H1 (cell line): ENCODE measurements at regions not wholly inside any gene's neighbourhood (a gene's known extent, or its start where the extent isn't known, plus 50 kb on each side); places are given as distances from the start of the nearest gene placed in this dataset.

Source experiments
- CTCF ChIA-PET: fragments of 300-600 bp; sonication (Branson Sonifier 250); formaldehyde crosslinking; loops from one replicate; lab custom pipeline; 2021; ENCODE audit not compliant: partially characterized antibody; lab: Charles Lee
- POLR2A ChIA-PET: fragments of 300-600 bp; sonication (Branson Sonifier 250); formaldehyde crosslinking; loops from one replicate; lab custom pipeline; 2021; ENCODE audit warnings: inconsistent platforms; ENCODE audit not compliant: partially characterized antibody; lab: Charles Lee
- DNase-seq, 2 experiments: peaks; one replicate each; pipeline versions ENCODE4 v3.0.0 to v3.0.0-alpha.2; 2010 to 2022; ENCODE audit warnings: low spot score in 2 of 2, low read depth in 1 of 2, mixed read lengths in 1 of 2
- FAIRE-seq: peaks from 2 replicates; lab custom pipeline; 2011; peaks lifted over from hg19 to GRCh38; lab: Jason Lieb, UNC
- H2AFZ ChIP-seq: 2 replicates; pipeline ENCODE4 v1.8.1; 2012; ENCODE audit warnings: low read length, inconsistent platforms
- H2AK5ac ChIP-seq: 2 replicates; pipeline ENCODE4 v1.6.1; 2013; ENCODE audit warnings: low read depth, low read length
- H2BK120ac ChIP-seq: replicated peaks from 2 replicates; pipeline ENCODE3; 2013; ENCODE audit warnings: low read depth, low read length, inconsistent platforms
- H2BK12ac ChIP-seq: 2 replicates; pipeline ENCODE4 v1.6.1; 2013; ENCODE audit warnings: low read depth, low read length
- H2BK15ac ChIP-seq: 2 replicates; pipeline ENCODE4 v1.6.1; 2013; ENCODE audit warnings: low read length
- H2BK20ac ChIP-seq: 2 replicates; pipeline ENCODE4 v1.6.1; 2013; ENCODE audit warnings: low read length
- H2BK5ac ChIP-seq: 2 replicates; pipeline ENCODE4 v1.6.1; 2013; ENCODE audit warnings: low read depth, low read length
- H3K14ac ChIP-seq: 2 replicates; pipeline ENCODE4 v1.6.1; 2013; ENCODE audit warnings: inconsistent platforms; ENCODE audit not compliant: insufficient read length
- H3K18ac ChIP-seq: 2 replicates; pipeline ENCODE4 v1.6.1; 2013; ENCODE audit warnings: low read length; ENCODE audit errors: extremely low read depth
- H3K23ac ChIP-seq: 2 replicates; pipeline ENCODE4 v1.6.1; 2013; ENCODE audit warnings: inconsistent platforms; ENCODE audit not compliant: insufficient read length
- H3K23me2 ChIP-seq: 2 replicates; pipeline ENCODE4 v1.6.1; 2013; ENCODE audit warnings: low read depth, low read length
- H3K27ac ChIP-seq: 2 replicates; pipeline ENCODE4 v1.6.1; 2011; ENCODE audit warnings: low read depth, low read length, inconsistent platforms
- H3K27me3 ChIP-seq, 4 experiments: replicated peaks in 1 of 4; 1 replicate in 1 of 4; 2 replicates in 3 of 4; pipeline versions ENCODE4 v1.6.1 to v1.8.1; 2011 to 2013; ENCODE audit warnings: low read length in 3 of 4, mild to moderate bottlenecking in 3 of 4, inconsistent platforms in 2 of 4, mixed read lengths in 2 of 4, moderate library complexity in 1 of 4; ENCODE audit not compliant: control insufficient read depth in 3 of 4, insufficient read depth in 3 of 4; ENCODE audit errors: extremely low read depth in 1 of 4
- H3K36me3 ChIP-seq, 4 experiments: 2 replicates each; pipeline versions ENCODE4 v1.6.1 to v1.8.1; 2011 to 2013; ENCODE audit warnings: mild to moderate bottlenecking in 4 of 4, low read length in 3 of 4, moderate library complexity in 2 of 4, control low read depth in 1 of 4, inconsistent platforms in 1 of 4; ENCODE audit not compliant: insufficient read depth in 4 of 4, control insufficient read depth in 2 of 4
- H3K4ac ChIP-seq: replicated peaks from 2 replicates; pipeline ENCODE3; 2013; ENCODE audit warnings: low read length, low read depth, mixed read lengths, inconsistent platforms; ENCODE audit not compliant: insufficient read length
- H3K4me1 ChIP-seq, 4 experiments: replicated peaks in 1 of 4; 1 replicate in 1 of 4; 2 replicates in 3 of 4; pipeline versions ENCODE4 v1.6.1 to v1.8.1; 2011 to 2013; ENCODE audit warnings: low read length in 3 of 4, inconsistent platforms in 2 of 4, mixed read lengths in 1 of 4; ENCODE audit not compliant: insufficient read depth in 4 of 4, control insufficient read depth in 3 of 4
- H3K4me2 ChIP-seq, 2 experiments: 2 replicates each; pipeline versions ENCODE4 v1.6.1 to v1.8.1; 2011 to 2013; ENCODE audit warnings: low read depth in 2 of 2, low read length in 2 of 2, control low read depth in 1 of 2, inconsistent platforms in 1 of 2, mild to moderate bottlenecking in 1 of 2; ENCODE audit not compliant: insufficient read depth in 1 of 2
- H3K4me3 ChIP-seq, 4 experiments: fragments of 200-600, 300-600 bp in 1 of 4; sonication (generic), shearing (Covaris generic), sonication (Bioruptor Twin) in 1 of 4; 2 replicates each; pipeline versions ENCODE4 v1.5.1 to v1.8.1; 2011 to 2016; ENCODE audit warnings: low read length in 4 of 4, low read depth in 3 of 4, control low read depth in 2 of 4, inconsistent platforms in 2 of 4, mild to moderate bottlenecking in 2 of 4, mixed read lengths in 1 of 4, moderate library complexity in 1 of 4; ENCODE audit not compliant: insufficient read depth in 2 of 4; ENCODE audit errors: extremely low read depth in 1 of 4
- H3K56ac ChIP-seq: replicated peaks from 2 replicates; pipeline ENCODE3; 2013; ENCODE audit warnings: low read depth, mild to moderate bottlenecking, mixed read lengths, low read length, inconsistent platforms; ENCODE audit not compliant: insufficient read length
- H3K79me1 ChIP-seq: 2 replicates; pipeline ENCODE4 v1.6.1; 2013; ENCODE audit warnings: low read depth, low read length, control low read depth
- H3K79me2 ChIP-seq, 2 experiments: 2 replicates each; pipeline versions ENCODE4 v1.6.1 to v1.8.1; 2012 to 2013; ENCODE audit warnings: low read length in 2 of 2, mild to moderate bottlenecking in 2 of 2, inconsistent platforms in 1 of 2; ENCODE audit not compliant: insufficient read depth in 2 of 2, control insufficient read depth in 1 of 2
- H3K9ac ChIP-seq, 4 experiments: replicated peaks in 1 of 4; 1 replicate in 1 of 4; 2 replicates in 3 of 4; pipeline versions ENCODE4 v1.6.1 to v1.8.1; 2011 to 2013; ENCODE audit warnings: low read depth in 3 of 4, low read length in 3 of 4, control low read depth in 2 of 4, mild to moderate bottlenecking in 2 of 4, moderate library complexity in 2 of 4, inconsistent platforms in 1 of 4; ENCODE audit errors: extremely low read depth in 1 of 4
- H3K9me3 ChIP-seq, 2 experiments: 2 replicates each; pipeline versions ENCODE4 v1.6.1 to v1.8.1; 2012 to 2013; ENCODE audit warnings: mild to moderate bottlenecking in 2 of 2, moderate library complexity in 2 of 2, control low read depth in 1 of 2, inconsistent platforms in 1 of 2, low read depth in 1 of 2, low read length in 1 of 2, mixed read lengths in 1 of 2; ENCODE audit not compliant: insufficient read depth in 2 of 2
- H4K20me1 ChIP-seq, 2 experiments: replicated peaks in 1 of 2; 2 replicates each; pipeline versions ENCODE3 to v1.8.1; 2011 to 2013; ENCODE audit warnings: inconsistent platforms in 2 of 2, low read length in 2 of 2, mild to moderate bottlenecking in 1 of 2; ENCODE audit not compliant: insufficient read depth in 2 of 2, control insufficient read depth in 1 of 2
- H4K5ac ChIP-seq: 2 replicates; pipeline ENCODE4 v1.6.1; 2013; ENCODE audit warnings: low read length, low read depth, mixed read lengths, inconsistent platforms; ENCODE audit not compliant: insufficient read length
- H4K8ac ChIP-seq: 2 replicates; pipeline ENCODE4 v1.8.0; 2013; ENCODE audit warnings: mild to moderate bottlenecking, moderate library complexity, low read length, inconsistent platforms; ENCODE audit not compliant: insufficient read depth; ENCODE audit errors: extremely low read depth
- H4K91ac ChIP-seq: replicated peaks from 2 replicates; pipeline ENCODE3; 2013; ENCODE audit warnings: low read length, mixed read lengths, inconsistent platforms; ENCODE audit not compliant: insufficient read length
- GTF2F1 ChIP-seq: IDR thresholded peaks from 2 replicates; pipeline ENCODE4 v1.6.1; 2012; ENCODE audit warnings: low read depth, low read length, improper control_type of control experiment, borderline replicate concordance
- JUND ChIP-seq: IDR thresholded peaks from 2 replicates; pipeline ENCODE4 v1.6.1; 2011; ENCODE audit warnings: mild to moderate bottlenecking, improper control_type of control experiment, low read length
- RFX5 ChIP-seq: IDR thresholded peaks from 2 replicates; pipeline ENCODE4 v1.6.1; 2011; ENCODE audit warnings: low read depth, low read length, improper control_type of control experiment, borderline replicate concordance
- SP1 ChIP-seq: IDR thresholded peaks from 2 replicates; pipeline ENCODE4 v1.6.1; 2011; ENCODE audit warnings: low read depth, low read length
- TBP ChIP-seq: IDR thresholded peaks from 2 replicates; pipeline ENCODE4 v1.6.1; 2011; ENCODE audit warnings: low read depth, low read length, improper control_type of control experiment
- WGBS, 2 experiments: shearing (Covaris generic) in 1 of 2; methylation state at CpG; one replicate each; pipeline versions ENCODE4 v1.1.6 to v1.1.7; 2013 to 2015; ENCODE audit warnings: low lambda C conversion rate in 2 of 2, mixed read lengths in 2 of 2, inconsistent platforms in 1 of 2, low coverage in 1 of 2, missing lambda C conversion rate in 1 of 2; ENCODE audit not compliant: insufficient replicate concordance in 2 of 2, insufficient coverage in 1 of 2, insufficient read length in 1 of 2; ENCODE audit errors: extremely low coverage in 1 of 2, missing lambda C conversion rate in 1 of 2; 5-methylcytosine and 5-hydroxymethylcytosine counted together

DNA sequence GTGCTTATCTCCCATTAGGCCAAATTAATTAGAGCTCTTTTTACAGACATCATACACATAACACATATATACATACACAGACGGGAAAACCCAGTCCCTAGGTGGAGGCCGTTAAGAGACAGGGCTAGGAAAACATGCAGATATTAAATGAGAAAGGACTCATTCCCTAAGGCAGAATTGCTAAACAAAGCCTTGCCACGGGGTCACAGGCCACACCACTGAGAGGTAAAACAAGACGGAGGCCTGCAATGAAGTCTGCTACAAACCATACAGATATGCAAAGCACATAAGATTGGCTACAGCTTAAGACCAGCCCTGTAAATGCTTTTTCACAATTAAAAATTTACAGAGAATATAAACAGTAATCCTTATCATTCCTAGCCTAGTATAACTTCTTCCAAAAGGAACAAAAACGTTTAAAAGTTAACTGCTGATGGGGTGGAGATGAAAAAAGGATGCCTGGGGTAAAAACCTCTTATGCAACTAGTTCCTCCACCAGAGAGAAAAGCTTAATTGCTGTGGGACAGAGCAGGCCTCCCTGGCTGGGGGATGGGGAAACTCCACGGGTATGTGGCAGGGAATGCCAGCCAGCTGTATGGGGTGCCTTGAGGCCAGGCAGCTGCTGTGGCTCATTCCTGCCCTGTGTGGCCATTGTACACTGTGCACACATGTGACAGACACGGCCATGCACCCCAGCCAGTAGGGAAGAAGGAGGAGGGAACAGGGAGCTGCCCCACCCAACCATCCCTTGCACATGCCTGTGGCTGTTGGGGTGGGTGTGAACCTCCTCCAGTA, 481.4 kb upstream of the LMCD1 start:
- H3K36me3 ChIP-seq: no peaks in the 10 kb centered on the region
- WGBS, 2 experiments: 85% methylated on average over 7 of the region's 7 CpGs; no CpG with 5 or more reads in 1 of the 2 experiments
- H3K23ac ChIP-seq: no peak overlapping the region
- H2BK120ac ChIP-seq: no peak overlapping the region
- no peak for DNase-seq
- no peak overlapping the region for H3K27ac ChIP-seq
- CTCF ChIA-PET: no interaction called here
- H2BK15ac ChIP-seq: no peak overlapping the region
- no peak for FAIRE-seq
- no peak overlapping the region for H3K56ac ChIP-seq
- no peak overlapping the region for H2BK5ac ChIP-seq
- no peak overlapping the region for H3K4me2 ChIP-seq
- no peaks in the 10 kb centered on the region for H3K79me2 ChIP-seq
- H4K91ac ChIP-seq: no peak overlapping the region
- H3K79me1 ChIP-seq: no peaks in the 10 kb centered on the region
- H4K8ac ChIP-seq: no peak overlapping the region; the same call in 1 of the 2 replicates
- H3K14ac ChIP-seq: no peak overlapping the region
- H3K4ac ChIP-seq: no peak overlapping the region
- H4K20me1 ChIP-seq: no peaks in the 10 kb centered on the region
- no peak overlapping the region for H2AK5ac ChIP-seq
- H2BK20ac ChIP-seq: no peak overlapping the region
- H3K4me3 ChIP-seq: no peak overlapping the region
- no peaks in the 10 kb centered on the region for H3K23me2 ChIP-seq
- peaks cover 13% of the 10 kb centered on the region in 2 experiments; a peak in 3 of 4 replicates for H3K9me3 ChIP-seq
- no peak overlapping the region for H3K18ac ChIP-seq
- no peak overlapping the region for H4K5ac ChIP-seq
- no peaks in the 10 kb centered on the region for H3K27me3 ChIP-seq
- TF ChIP-seq JUND: no peak
- no peak for TF ChIP-seq TBP
- no peak for TF ChIP-seq GTF2F1
- no peak for TF ChIP-seq RFX5
- TF ChIP-seq SP1: no peak
- H2AFZ ChIP-seq: no peak overlapping the region
- POLR2A ChIA-PET: no interaction called here
- H3K9ac ChIP-seq: no peak overlapping the region
- no peak overlapping the region for H2BK12ac ChIP-seq
- H3K4me1 ChIP-seq: no peaks in the 10 kb centered on the region
